ENCODE measurements at regions not wholly inside any gene's neighbourhood (a gene's known extent, or its start where the extent isn't known, plus 50 kb on each side); places are given as distances from the start of the nearest gene placed in this dataset.

DNA sequence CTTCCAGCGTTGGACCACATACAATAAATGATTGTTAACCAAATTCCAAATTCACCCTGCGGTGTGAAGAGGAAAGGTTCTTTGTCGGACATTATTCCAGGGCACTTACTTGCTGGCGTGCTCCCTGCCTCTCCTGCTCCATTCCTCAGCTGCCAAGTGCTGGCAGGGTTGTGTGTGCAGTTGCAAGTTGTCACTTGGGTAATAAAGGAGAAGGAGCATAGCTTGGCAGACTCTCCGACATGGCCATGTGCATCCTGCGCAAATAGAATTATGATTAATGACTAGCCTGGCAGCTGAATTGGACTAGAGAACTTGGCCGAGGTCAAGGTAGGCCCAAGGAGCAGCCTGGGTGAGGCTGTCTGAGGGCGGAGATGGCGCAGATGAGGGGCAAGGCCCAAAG is 92.3 kb upstream of the ELMO1 start:
- Histone ChIP-seq H3K4me3 (ENCODE audit: low read depth, low read length, poor library complexity, severe bottlenecking) (no peak overlapping the region), H4K20me1 (ENCODE audit: insufficient read depth, low read length) (no peaks in the 10 kb centered on the region), H3K4me2 (ENCODE audit: low read length) (no peak overlapping the region), H3K27ac (ENCODE audit: low read depth, low read length, poor library complexity, severe bottlenecking) (no peak overlapping the region), H2AFZ (ENCODE audit: low read length) (no peak overlapping the region), H3K4me1 (ENCODE audit: insufficient read depth, low read length, severe bottlenecking) (no peaks in the 10 kb centered on the region), H3K9ac (ENCODE audit: low read length) (no peak overlapping the region), H3K79me2 (ENCODE audit: insufficient read depth, low read length) (no peaks in the 10 kb centered on the region), H3K27me3 (ENCODE audit: insufficient read depth, low read length) (no peaks in the 10 kb centered on the region), H3K36me3 (ENCODE audit: insufficient read depth, low read length) (no peaks in the 10 kb centered on the region), H3K9me3 (ENCODE audit: low read length) (no peaks in the 10 kb centered on the region), H3F3A (ENCODE audit: insufficient read depth, low read length) (no peaks in the 10 kb centered on the region), H3K9me2 (ENCODE audit: low read depth, low read length) (no peaks in the 10 kb centered on the region)
- TF ChIP-seq, protein P1, sequence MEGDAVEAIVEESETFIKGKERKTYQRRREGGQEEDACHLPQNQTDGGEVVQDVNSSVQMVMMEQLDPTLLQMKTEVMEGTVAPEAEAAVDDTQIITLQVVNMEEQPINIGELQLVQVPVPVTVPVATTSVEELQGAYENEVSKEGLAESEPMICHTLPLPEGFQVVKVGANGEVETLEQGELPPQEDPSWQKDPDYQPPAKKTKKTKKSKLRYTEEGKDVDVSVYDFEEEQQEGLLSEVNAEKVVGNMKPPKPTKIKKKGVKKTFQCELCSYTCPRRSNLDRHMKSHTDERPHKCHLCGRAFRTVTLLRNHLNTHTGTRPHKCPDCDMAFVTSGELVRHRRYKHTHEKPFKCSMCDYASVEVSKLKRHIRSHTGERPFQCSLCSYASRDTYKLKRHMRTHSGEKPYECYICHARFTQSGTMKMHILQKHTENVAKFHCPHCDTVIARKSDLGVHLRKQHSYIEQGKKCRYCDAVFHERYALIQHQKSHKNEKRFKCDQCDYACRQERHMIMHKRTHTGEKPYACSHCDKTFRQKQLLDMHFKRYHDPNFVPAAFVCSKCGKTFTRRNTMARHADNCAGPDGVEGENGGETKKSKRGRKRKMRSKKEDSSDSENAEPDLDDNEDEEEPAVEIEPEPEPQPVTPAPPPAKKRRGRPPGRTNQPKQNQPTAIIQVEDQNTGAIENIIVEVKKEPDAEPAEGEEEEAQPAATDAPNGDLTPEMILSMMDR (IDR thresholded peaks at IDR 0.05; ENCODE audit: low read length) = no peak
- no peak for TF ChIP-seq EZH2 (IDR thresholded peaks at IDR 0.05; ENCODE audit: borderline replicate concordance, low read length)

DNA sequence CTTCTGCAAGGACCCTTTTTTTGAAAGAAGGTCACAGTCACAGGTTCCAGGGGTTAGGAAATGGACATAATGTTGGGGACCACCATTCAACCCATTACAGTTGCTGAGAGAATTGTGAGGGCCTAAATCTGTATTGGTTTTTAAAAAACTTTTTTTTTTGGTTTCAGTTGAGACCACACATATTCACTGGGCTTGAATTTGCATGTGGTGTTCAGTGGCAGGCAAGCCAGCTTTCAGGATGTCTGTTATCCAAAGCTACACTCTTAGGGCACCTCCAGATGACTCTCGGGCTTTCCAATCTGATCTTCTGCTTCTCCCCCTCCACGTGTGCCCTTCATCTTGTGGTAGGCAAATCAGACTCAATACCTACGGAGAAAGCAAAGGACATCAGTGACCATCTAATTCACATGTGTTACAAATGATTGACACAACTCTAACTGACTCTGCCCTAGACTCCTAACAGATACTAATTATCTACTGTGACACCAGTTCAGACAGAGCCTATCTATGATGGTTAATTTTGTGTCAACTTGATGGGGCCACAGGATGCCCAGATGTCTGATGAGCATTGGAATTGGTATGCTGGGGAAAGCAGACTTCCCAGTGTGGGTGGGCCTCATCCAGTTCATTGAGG is 93.3 kb upstream of the ELMO1 start:
- Histone ChIP-seq H2AFZ (ENCODE audit: low read length) (no peak overlapping the region), H3K4me1 (ENCODE audit: insufficient read depth, low read length, severe bottlenecking) (no peaks in the 10 kb centered on the region), H3F3A (ENCODE audit: insufficient read depth, low read length) (no peaks in the 10 kb centered on the region), H3K9me3 (ENCODE audit: low read length) (no peaks in the 10 kb centered on the region), H3K36me3 (ENCODE audit: insufficient read depth, low read length) (no peaks in the 10 kb centered on the region), H3K4me3 (ENCODE audit: low read depth, low read length, poor library complexity, severe bottlenecking) (no peak overlapping the region), H3K9ac (ENCODE audit: low read length) (no peak overlapping the region), H3K27me3 (ENCODE audit: insufficient read depth, low read length) (no peaks in the 10 kb centered on the region), H3K79me2 (ENCODE audit: insufficient read depth, low read length) (no peaks in the 10 kb centered on the region), H3K9me2 (ENCODE audit: low read depth, low read length) (no peaks in the 10 kb centered on the region), H4K20me1 (ENCODE audit: insufficient read depth, low read length) (no peaks in the 10 kb centered on the region), H3K4me2 (ENCODE audit: low read length) (no peak overlapping the region), H3K27ac (ENCODE audit: low read depth, low read length, poor library complexity, severe bottlenecking) (no peak overlapping the region)
- TF ChIP-seq, protein P1 (IDR thresholded peaks at IDR 0.05; ENCODE audit: low read length) = no peak
- TF ChIP-seq EZH2 (IDR thresholded peaks at IDR 0.05; ENCODE audit: borderline replicate concordance, low read length) = no peak

DNA sequence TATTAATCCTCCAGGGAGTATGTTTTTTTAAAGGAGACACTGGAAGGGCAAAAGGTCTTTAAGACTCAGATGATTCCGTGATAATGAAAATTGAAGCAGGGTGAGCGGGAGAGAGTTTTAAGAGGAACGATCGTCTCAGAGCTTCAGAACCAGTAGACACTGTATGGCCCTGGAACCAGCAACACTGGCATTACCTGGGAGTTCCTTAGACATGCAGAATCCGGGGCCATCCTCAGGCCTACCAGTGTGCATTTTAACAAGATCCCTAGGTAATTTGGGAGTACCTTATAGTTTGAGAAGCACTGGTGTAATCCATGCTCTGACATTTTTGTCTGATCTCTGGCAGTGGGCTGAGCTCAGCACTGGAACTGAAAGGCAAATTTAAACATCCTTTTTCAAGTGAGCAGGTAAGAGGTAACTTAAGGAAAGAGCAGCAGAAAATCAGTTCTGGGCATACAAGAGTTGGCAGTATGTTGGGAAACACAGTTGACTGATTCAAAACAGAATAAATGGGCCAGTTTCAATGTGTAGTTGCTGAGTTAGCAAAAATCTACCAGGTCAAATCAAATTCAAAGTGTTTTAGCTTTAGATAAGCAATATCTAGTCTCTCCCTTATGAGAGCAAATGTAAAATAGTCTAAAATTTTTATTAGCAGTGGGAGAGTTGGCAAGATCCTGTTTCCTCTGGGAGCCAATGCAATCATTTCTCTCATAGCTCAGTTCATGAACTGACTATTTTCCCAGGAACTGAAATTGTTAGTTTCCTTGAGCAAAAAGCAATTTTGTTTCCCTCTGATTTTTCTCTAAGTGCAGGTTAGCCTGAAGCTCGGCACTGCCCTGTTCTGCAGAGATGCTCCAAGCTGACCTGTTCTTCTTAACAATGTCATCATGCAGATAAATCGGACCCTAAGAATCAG is 97.2 kb upstream of the ELMO1 start:
- no peaks in the 10 kb centered on the region for H3K27me3 ChIP-seq (ENCODE audit: insufficient read depth, low read length)
- TF ChIP-seq, protein P1 (IDR thresholded peaks at IDR 0.05; ENCODE audit: low read length) = no peak
- TF ChIP-seq EZH2 (IDR thresholded peaks at IDR 0.05; ENCODE audit: borderline replicate concordance, low read length) = no peak
- no peaks in the 10 kb centered on the region for H4K20me1 ChIP-seq (ENCODE audit: insufficient read depth, low read length)
- H3K27ac ChIP-seq (ENCODE audit: low read depth, low read length, poor library complexity, severe bottlenecking) = no peak overlapping the region
- no peak overlapping the region for H3K4me3 ChIP-seq (ENCODE audit: low read depth, low read length, poor library complexity, severe bottlenecking)
- H3K79me2 ChIP-seq (ENCODE audit: insufficient read depth, low read length) = no peaks in the 10 kb centered on the region
- no peaks in the 10 kb centered on the region for H3K36me3 ChIP-seq (ENCODE audit: insufficient read depth, low read length)
- no peak overlapping the region for H3K4me2 ChIP-seq (ENCODE audit: low read length)
- no peaks in the 10 kb centered on the region for H3K9me3 ChIP-seq (ENCODE audit: low read length)
- H3K9ac ChIP-seq (ENCODE audit: low read length) = no peak overlapping the region
- H3K9me2 ChIP-seq (ENCODE audit: low read depth, low read length) = no peaks in the 10 kb centered on the region
- no peak overlapping the region for H2AFZ ChIP-seq (ENCODE audit: low read length)
- H3K4me1 ChIP-seq (ENCODE audit: insufficient read depth, low read length, severe bottlenecking) = no peaks in the 10 kb centered on the region
- no peaks in the 10 kb centered on the region for H3F3A ChIP-seq (ENCODE audit: insufficient read depth, low read length)
